Thyroid gland (tissue), 4 donors: ENCODE measurements at regions not wholly inside any gene's neighbourhood (a gene's known extent, or its start where the extent isn't known, plus 50 kb on each side); places are given as distances from the start of the nearest gene placed in this dataset.

ENCODE experiments used
- CTCF ChIP-seq, 6 experiments: fragments of 200-600 bp in 3 of 6; fragments of 450-650 bp in 3 of 6; sonication (generic) in 3 of 6; IDR thresholded peaks; one replicate each; pipeline ENCODE4 v1.5.1; 2016 to 2019; ENCODE audit warnings: antibody characterized with exemption in 6 of 6, mild to moderate bottlenecking in 2 of 6, inconsistent platforms in 1 of 6, moderate library complexity in 1 of 6
- POLR2A ChIP-seq, 2 donors: fragments of 450-650 bp; IDR thresholded peaks; one replicate each; pipeline ENCODE4 v1.6.1; 2017; ENCODE audit warnings: antibody characterized with exemption in 2 of 2, mild to moderate bottlenecking in 2 of 2, moderate library complexity in 1 of 2

GRCh38 chr9:118962426-118962825, 406.8 kb downstream of the BRINP1 start:
- TF ChIP-seq CTCF (IDR thresholded peaks at IDR 0.05) (no peak), POLR2A (IDR thresholded peaks at IDR 0.05) (no peak)
